ENCODE measurements at regions not wholly inside any gene's neighbourhood (a gene's known extent, or its start where the extent isn't known, plus 50 kb on each side); places are given as distances from the start of the nearest gene placed in this dataset.

- no peaks in the 10 kb centered on the region for H3K36me3 ChIP-seq (ENCODE audit: control insufficient read depth, insufficient read depth, low read length)
- TF ChIP-seq CTCF (conservative IDR thresholded peaks at IDR 0.05 in 1 of 2, IDR thresholded peaks at IDR 0.05 in 1 of 2; ENCODE audit: low read depth in 1 of 2, low read length in 2 of 2) (no peak), EZH2 (IDR thresholded peaks at IDR 0.05; ENCODE audit: low read length, missing control alignments) (no peak)
Observed at GRCh38 chr1:157915859-157916258, 74.3 kb upstream of the CD5L start.

GRCh38 chr1:157916887-157917570 is 75.4 kb upstream of the CD5L start:
- TF ChIP-seq CTCF (conservative IDR thresholded peaks at IDR 0.05 in 1 of 2, IDR thresholded peaks at IDR 0.05 in 1 of 2; ENCODE audit: low read depth in 1 of 2, low read length in 2 of 2) = no peak
- TF ChIP-seq EZH2 (IDR thresholded peaks at IDR 0.05; ENCODE audit: low read length, missing control alignments) = no peak
- no peak for DNase-seq (ENCODE audit: low read depth in 2 of 2)
- Histone ChIP-seq H2AFZ (ENCODE audit: low read length) (no peak overlapping the region), H3K4me2 (ENCODE audit: extremely low read depth, insufficient read depth, low read length) (no peak overlapping the region), H3K9ac (ENCODE audit: insufficient read depth, low read length) (no peak overlapping the region), H3K27ac (ENCODE audit: insufficient read depth, low read length) (no peak overlapping the region), H3K36me3 (ENCODE audit: control insufficient read depth, insufficient read depth, low read length) (no peaks in the 10 kb centered on the region), H3K9me3 (ENCODE audit: control insufficient read depth, insufficient read depth, low read depth, low read length) (no peaks in the 10 kb centered on the region), H3K4me3 (replicated peaks in 1 of 4; ENCODE audit: control extremely low read depth in 1 of 4, insufficient read depth in 1 of 4, low read depth in 3 of 4, low read length in 4 of 4) (no peak overlapping the region), H4K20me1 (ENCODE audit: control insufficient read depth, extremely low read depth, insufficient read depth, low read length) (no peaks in the 10 kb centered on the region), H3K79me2 (ENCODE audit: control insufficient read depth, insufficient read depth, low read length) (no peaks in the 10 kb centered on the region), H3K4me1 (ENCODE audit: control insufficient read depth, extremely low read depth, insufficient read depth, low read length) (no peaks in the 10 kb centered on the region), H3K27me3 (ENCODE audit: control insufficient read depth, insufficient read depth, low read length) (peaks cover 3% of the 10 kb centered on the region)

More at GRCh38 chr1:157915859-157916258, 74.3 kb upstream of the CD5L start:
- Histone ChIP-seq H3K4me1 (ENCODE audit: control insufficient read depth, extremely low read depth, insufficient read depth, low read length) (no peaks in the 10 kb centered on the region), H3K4me2 (ENCODE audit: extremely low read depth, insufficient read depth, low read length) (no peak overlapping the region), H3K9me3 (ENCODE audit: control insufficient read depth, insufficient read depth, low read depth, low read length) (no peaks in the 10 kb centered on the region), H4K20me1 (ENCODE audit: control insufficient read depth, extremely low read depth, insufficient read depth, low read length) (no peaks in the 10 kb centered on the region), H3K79me2 (ENCODE audit: control insufficient read depth, insufficient read depth, low read length) (no peaks in the 10 kb centered on the region), H3K9ac (ENCODE audit: insufficient read depth, low read length) (no peak overlapping the region), H3K27ac (ENCODE audit: insufficient read depth, low read length) (no peak overlapping the region), H2AFZ (ENCODE audit: low read length) (no peak overlapping the region), H3K4me3 (replicated peaks in 1 of 4; ENCODE audit: control extremely low read depth in 1 of 4, insufficient read depth in 1 of 4, low read depth in 3 of 4, low read length in 4 of 4) (no peak overlapping the region), H3K27me3 (ENCODE audit: control insufficient read depth, insufficient read depth, low read length) (peaks cover 3% of the 10 kb centered on the region)
- DNase-seq (ENCODE audit: low read depth in 2 of 2) = no peak

GRCh38 chr1:157920748-157921147 is 72.7 kb upstream of the KIRREL1 start:
- no peak overlapping the region for H3K4me2 ChIP-seq (ENCODE audit: extremely low read depth, insufficient read depth, low read length)
- H3K4me3 ChIP-seq (replicated peaks in 1 of 4; ENCODE audit: control extremely low read depth in 1 of 4, insufficient read depth in 1 of 4, low read depth in 3 of 4, low read length in 4 of 4) = no peak overlapping the region
- H3K79me2 ChIP-seq (ENCODE audit: control insufficient read depth, insufficient read depth, low read length) = no peaks in the 10 kb centered on the region
- no peaks in the 10 kb centered on the region for H3K4me1 ChIP-seq (ENCODE audit: control insufficient read depth, extremely low read depth, insufficient read depth, low read length)
- no peak for DNase-seq (ENCODE audit: low read depth in 2 of 2)
- H4K20me1 ChIP-seq (ENCODE audit: control insufficient read depth, extremely low read depth, insufficient read depth, low read length) = no peaks in the 10 kb centered on the region
- H2AFZ ChIP-seq (ENCODE audit: low read length) = no peak overlapping the region
- H3K36me3 ChIP-seq (ENCODE audit: control insufficient read depth, insufficient read depth, low read length) = no peaks in the 10 kb centered on the region
- no peak overlapping the region for H3K27ac ChIP-seq (ENCODE audit: insufficient read depth, low read length)
- peaks cover 3% of the 10 kb centered on the region for H3K27me3 ChIP-seq (ENCODE audit: control insufficient read depth, insufficient read depth, low read length)
- no peak for TF ChIP-seq CTCF (conservative IDR thresholded peaks at IDR 0.05 in 1 of 2, IDR thresholded peaks at IDR 0.05 in 1 of 2; ENCODE audit: low read depth in 1 of 2, low read length in 2 of 2)
- TF ChIP-seq EZH2 (IDR thresholded peaks at IDR 0.05; ENCODE audit: low read length, missing control alignments) = no peak
- H3K9me3 ChIP-seq (ENCODE audit: control insufficient read depth, insufficient read depth, low read depth, low read length) = no peaks in the 10 kb centered on the region
- H3K9ac ChIP-seq (ENCODE audit: insufficient read depth, low read length) = no peak overlapping the region
